Stimulated activated CD8-positive, alpha-beta memory T cell treated with anti-CD3 and anti-CD28 coated beads, Interleukin-4, amount 100 ng/mL, for 48 hours (primary cell): ENCODE measurements at regions not wholly inside any gene's neighbourhood (a gene's known extent, or its start where the extent isn't known, plus 50 kb on each side); places are given as distances from the start of the nearest gene placed in this dataset.

ENCODE experiments used
- DNase-seq: peaks from one replicate; pipeline ENCODE4 v3.0.0-alpha.2; 2020

- no peak for DNase-seq
Observed at GRCh38 chr3:31439890-31440750, 92.6 kb upstream of the STT3B start.

- no peak for DNase-seq
Observed at GRCh38 chr3:31440878-31441277, 91.8 kb upstream of the STT3B start.

GRCh38 chr3:31442755-31443154 lies 90.0 kb upstream of the STT3B start:
- no peak for DNase-seq

- DNase-seq = no peak
Observed at GRCh38 chr3:31444220-31445142, 88.2 kb upstream of the STT3B start.

GRCh38 chr3:31445701-31446100 lies 87.0 kb upstream of the STT3B start:
- DNase-seq = no peak

GRCh38 chr3:31448035-31448881 lies 84.5 kb upstream of the STT3B start:
- DNase-seq = peak; percentile 38

GRCh38 chr3:31448882-31449243 lies 83.9 kb upstream of the STT3B start:
- no peak for DNase-seq

- no peak for DNase-seq
Observed at GRCh38 chr3:31449318-31449717, 83.4 kb upstream of the STT3B start.

GRCh38 chr3:31450345-31450744 lies 82.4 kb upstream of the STT3B start:
- DNase-seq = no peak

- no peak for DNase-seq
Observed at GRCh38 chr3:31452495-31453106, 80.1 kb upstream of the STT3B start.

- DNase-seq = no peak
Observed at GRCh38 chr3:31453430-31453829, 79.3 kb upstream of the STT3B start.

- DNase-seq = no peak
Observed at GRCh38 chr3:31455524-31455923, 77.2 kb upstream of the STT3B start.

GRCh38 chr3:31456373-31456772 lies 76.4 kb upstream of the STT3B start:
- no peak for DNase-seq

GRCh38 chr3:31461426-31461825 lies 71.3 kb upstream of the STT3B start:
- no peak for DNase-seq

- peak; percentile 34 for DNase-seq
Observed at GRCh38 chr3:31462050-31462569, 70.6 kb upstream of the STT3B start.

- DNase-seq = no peak
Observed at GRCh38 chr3:31465999-31466398, 66.7 kb upstream of the STT3B start.

- no peak for DNase-seq
Observed at GRCh38 chr3:31466866-31467265, 65.9 kb upstream of the STT3B start.

GRCh38 chr3:31468433-31468832 lies 64.3 kb upstream of the STT3B start:
- DNase-seq = no peak

GRCh38 chr3:31469385-31469784 lies 63.3 kb upstream of the STT3B start:
- DNase-seq = no peak

GRCh38 chr3:31472479-31473390 lies 60.0 kb upstream of the STT3B start:
- DNase-seq = peak; percentile 55

GRCh38 chr3:31476209-31476608 lies 56.5 kb upstream of the STT3B start:
- no peak for DNase-seq
